Pons (tissue), 1 donor: ENCODE measurements at regions not wholly inside any gene's neighbourhood (a gene's known extent, or its start where the extent isn't known, plus 50 kb on each side); places are given as distances from the start of the nearest gene placed in this dataset.

Experiments
- DNase-seq: peaks from one replicate; pipeline ENCODE4 v3.0.0-alpha.2; 2016; ENCODE audit warnings: low spot score

GRCh38 chr11:30089921-30090320, 73.1 kb upstream of the KCNA4 start:
- DNase-seq = no peak

GRCh38 chr11:30091246-30091645, 74.4 kb upstream of the KCNA4 start:
- DNase-seq = no peak

GRCh38 chr11:30091737-30092136, 74.9 kb upstream of the KCNA4 start:
- DNase-seq = no peak

GRCh38 chr11:30092518-30092917, 75.7 kb upstream of the KCNA4 start:
- DNase-seq = no peak

- no peak for DNase-seq
Measured at GRCh38 chr11:30100495-30100894, 83.7 kb upstream of the KCNA4 start.

GRCh38 chr11:30106222-30107181, 89.7 kb upstream of the KCNA4 start:
- DNase-seq = no peak

GRCh38 chr11:30107899-30108298, 91.1 kb upstream of the KCNA4 start:
- DNase-seq = no peak

GRCh38 chr11:30109774-30110173, 92.9 kb upstream of the KCNA4 start:
- no peak for DNase-seq

GRCh38 chr11:30110691-30111090, 93.9 kb upstream of the KCNA4 start:
- no peak for DNase-seq

GRCh38 chr11:30111786-30112185, 95.0 kb upstream of the KCNA4 start:
- no peak for DNase-seq

- DNase-seq = no peak
Measured at GRCh38 chr11:30113326-30113898, 96.6 kb upstream of the KCNA4 start.

- DNase-seq = no peak
Measured at GRCh38 chr11:30116512-30116911, 99.7 kb upstream of the KCNA4 start.

- DNase-seq = no peak
Measured at GRCh38 chr11:30120045-30120589, 103.3 kb upstream of the KCNA4 start.

GRCh38 chr11:30125456-30125855, 105.4 kb upstream of the FSHB start:
- no peak for DNase-seq

GRCh38 chr11:30128269-30128932, 102.4 kb upstream of the FSHB start:
- DNase-seq = peak; percentile 65

GRCh38 chr11:30131535-30131934, 99.3 kb upstream of the FSHB start:
- no peak for DNase-seq

GRCh38 chr11:30133281-30133680, 97.5 kb upstream of the FSHB start:
- DNase-seq = no peak

- peak; percentile 46 for DNase-seq
Measured at GRCh38 chr11:30143098-30143705, 87.6 kb upstream of the FSHB start.

- no peak for DNase-seq
Measured at GRCh38 chr11:30147293-30147692, 83.5 kb upstream of the FSHB start.

GRCh38 chr11:30149998-30150397, 80.8 kb upstream of the FSHB start:
- DNase-seq = no peak

- DNase-seq = no peak
Measured at GRCh38 chr11:30150425-30150824, 80.4 kb upstream of the FSHB start.

GRCh38 chr11:30153008-30153407, 77.8 kb upstream of the FSHB start:
- no peak for DNase-seq
